Endodermal cell (in vitro differentiated cells): ENCODE measurements at regions not wholly inside any gene's neighbourhood (a gene's known extent, or its start where the extent isn't known, plus 50 kb on each side); places are given as distances from the start of the nearest gene placed in this dataset.

Source experiments
- DNase-seq: peaks from one replicate; pipeline ENCODE4 v3.0.0-alpha.2; 2017
- H3K27ac ChIP-seq: 2 replicates; pipeline ENCODE4 v1.5.1; 2013; ENCODE audit warnings: mild to moderate bottlenecking, low read depth, low read length, moderate library complexity
- H3K27me3 ChIP-seq: 2 replicates; pipeline ENCODE4 v1.6.1; 2013; ENCODE audit warnings: mild to moderate bottlenecking, low read length, moderate library complexity; ENCODE audit not compliant: insufficient read depth, control insufficient read depth, poor library complexity, severe bottlenecking
- H3K36me3 ChIP-seq: 2 replicates; pipeline ENCODE4 v1.7.0; 2013; ENCODE audit warnings: mild to moderate bottlenecking, low read length, moderate library complexity; ENCODE audit not compliant: control insufficient read depth, insufficient read depth
- H3K4me1 ChIP-seq: one replicate; pipeline ENCODE4 v1.7.0; 2013; ENCODE audit warnings: low read length; ENCODE audit not compliant: control insufficient read depth, insufficient read depth
- H3K4me3 ChIP-seq: 2 replicates; pipeline ENCODE4 v1.5.1; 2013; ENCODE audit warnings: mild to moderate bottlenecking, low read length, moderate library complexity
- H3K9ac ChIP-seq: 2 replicates; pipeline ENCODE4 v1.6.1; 2013; ENCODE audit warnings: mild to moderate bottlenecking, low read length, moderate library complexity; ENCODE audit not compliant: poor library complexity, severe bottlenecking; ENCODE audit errors: extremely low read depth
- H3K9me3 ChIP-seq: 2 replicates; pipeline ENCODE4 v1.6.1; 2013; ENCODE audit warnings: mild to moderate bottlenecking, low read length, moderate library complexity; ENCODE audit not compliant: control insufficient read depth
- H3K27ac Mint-ChIP-seq: 2 replicates; pipeline ENCODE4 v1.8.0; 2020; ENCODE audit warnings: mixed read lengths
- H3K27me3 Mint-ChIP-seq: 2 replicates; pipeline ENCODE4 v1.8.0; 2021; ENCODE audit warnings: mild to moderate bottlenecking, mixed read lengths; ENCODE audit not compliant: insufficient read depth
- H3K36me3 Mint-ChIP-seq: 2 replicates; pipeline ENCODE4 v1.8.0; 2020; ENCODE audit warnings: low read depth, mixed read lengths
- H3K4me1 Mint-ChIP-seq: 2 replicates; pipeline ENCODE4 v1.8.0; 2020; ENCODE audit warnings: mixed read lengths
- H3K4me3 Mint-ChIP-seq: 2 replicates; pipeline ENCODE4 v1.8.0; 2020; ENCODE audit warnings: mild to moderate bottlenecking, moderate library complexity, mixed read lengths
- H3K9me3 Mint-ChIP-seq: 2 replicates; pipeline ENCODE4 v1.8.0; 2020; ENCODE audit warnings: mild to moderate bottlenecking, mixed read lengths
- WGBS, 2 experiments: methylation state at CpG; one replicate each; pipeline versions ENCODE4 v1.1.5 to v1.1.7; 2013; ENCODE audit warnings: missing lambda C conversion rate in 2 of 2, mixed read lengths in 1 of 2; ENCODE audit not compliant: insufficient coverage in 1 of 2, insufficient read length in 1 of 2; 5-methylcytosine and 5-hydroxymethylcytosine counted together
- TF ChIP-seq, protein P1 (sequence below): fragments of 200-600 bp; sonication (generic); conservative IDR thresholded peaks from 2 replicates; pipeline ENCODE4 v1.5.0; 2021; ENCODE audit warnings: antibody characterized with exemption, mild to moderate bottlenecking

DNA sequence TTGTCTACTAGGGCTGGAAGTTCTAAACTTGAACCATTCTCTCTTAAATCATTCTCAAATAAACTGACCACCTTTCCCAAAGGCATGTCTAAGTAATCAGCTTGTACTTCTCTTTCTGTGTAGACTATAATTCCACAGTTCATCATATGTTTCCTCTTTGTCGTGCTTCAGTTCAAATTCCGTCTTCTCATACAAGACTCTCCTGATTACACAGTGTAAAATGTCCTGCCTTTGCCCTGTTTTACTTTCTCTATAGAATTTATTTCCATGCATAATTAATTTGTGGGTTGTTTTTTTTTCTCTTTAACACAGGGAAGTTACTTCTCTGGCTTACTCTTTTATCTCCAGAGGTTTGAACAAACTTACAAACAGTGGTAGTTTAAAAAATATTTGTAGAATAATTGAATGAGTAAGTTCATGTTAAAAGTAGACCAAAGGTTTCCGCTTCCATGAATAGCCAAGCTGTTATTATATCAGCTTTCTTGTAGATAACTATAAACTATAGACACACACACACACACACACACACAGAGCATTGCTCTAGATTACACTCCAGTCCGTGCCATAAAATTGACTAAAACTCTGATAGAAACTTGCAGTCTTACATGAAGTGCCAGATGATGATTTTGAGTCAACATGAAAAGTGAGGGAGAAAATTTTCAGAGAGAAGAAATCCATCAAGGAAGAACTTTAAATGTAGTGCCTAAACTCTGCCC, 119.0 kb downstream of the SUCNR1 start:
- Mint-ChIP-seq H3K9me3 (no peaks in the 10 kb centered on the region), H3K4me1 (no peaks in the 10 kb centered on the region), H3K27ac (no peak overlapping the region), H3K4me3 (no peak overlapping the region), H3K27me3 (peaks cover 13% of the 10 kb centered on the region), H3K36me3 (no peaks in the 10 kb centered on the region)
- no peaks in the 10 kb centered on the region for H3K9me3 ChIP-seq
- no peak for DNase-seq
- TF ChIP-seq, protein P1, sequence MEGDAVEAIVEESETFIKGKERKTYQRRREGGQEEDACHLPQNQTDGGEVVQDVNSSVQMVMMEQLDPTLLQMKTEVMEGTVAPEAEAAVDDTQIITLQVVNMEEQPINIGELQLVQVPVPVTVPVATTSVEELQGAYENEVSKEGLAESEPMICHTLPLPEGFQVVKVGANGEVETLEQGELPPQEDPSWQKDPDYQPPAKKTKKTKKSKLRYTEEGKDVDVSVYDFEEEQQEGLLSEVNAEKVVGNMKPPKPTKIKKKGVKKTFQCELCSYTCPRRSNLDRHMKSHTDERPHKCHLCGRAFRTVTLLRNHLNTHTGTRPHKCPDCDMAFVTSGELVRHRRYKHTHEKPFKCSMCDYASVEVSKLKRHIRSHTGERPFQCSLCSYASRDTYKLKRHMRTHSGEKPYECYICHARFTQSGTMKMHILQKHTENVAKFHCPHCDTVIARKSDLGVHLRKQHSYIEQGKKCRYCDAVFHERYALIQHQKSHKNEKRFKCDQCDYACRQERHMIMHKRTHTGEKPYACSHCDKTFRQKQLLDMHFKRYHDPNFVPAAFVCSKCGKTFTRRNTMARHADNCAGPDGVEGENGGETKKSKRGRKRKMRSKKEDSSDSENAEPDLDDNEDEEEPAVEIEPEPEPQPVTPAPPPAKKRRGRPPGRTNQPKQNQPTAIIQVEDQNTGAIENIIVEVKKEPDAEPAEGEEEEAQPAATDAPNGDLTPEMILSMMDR: no peak
- peaks cover 36% of the 10 kb centered on the region for H3K27me3 ChIP-seq
- H3K9ac ChIP-seq: no peak overlapping the region
- H3K4me1 ChIP-seq: no peaks in the 10 kb centered on the region
- H3K4me3 ChIP-seq: no peak overlapping the region
- H3K36me3 ChIP-seq: no peaks in the 10 kb centered on the region
- no peak overlapping the region for H3K27ac ChIP-seq
- 88 to 96% methylated on average over 3 to 4 of the region's 4 CpGs for WGBS, 2 experiments

DNA sequence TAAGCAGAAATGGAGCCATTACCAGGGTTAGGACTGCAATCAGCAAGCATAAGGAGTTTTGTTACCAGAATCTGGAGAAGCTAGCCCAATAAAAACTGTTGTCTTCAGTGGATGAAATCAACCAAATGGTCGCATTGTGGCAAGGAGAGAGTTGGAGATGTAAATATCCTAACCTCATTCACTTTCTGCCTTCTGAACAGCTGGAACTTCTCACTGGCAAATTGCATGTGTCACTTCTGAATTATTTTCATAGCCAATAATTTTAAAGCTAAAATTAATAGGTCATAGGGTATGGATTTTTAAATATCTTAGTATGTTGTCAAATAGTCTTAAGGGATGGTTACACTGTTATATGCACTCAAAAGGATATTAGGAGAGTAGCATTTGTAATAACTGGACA, 121.6 kb downstream of the SUCNR1 start:
- Histone ChIP-seq H3K9me3 (no peaks in the 10 kb centered on the region), H3K4me3 (no peak overlapping the region), H3K9ac (no peak overlapping the region), H3K27me3 (peaks cover 11% of the 10 kb centered on the region), H3K27ac (no peak overlapping the region), H3K4me1 (peaks cover 4% of the 10 kb centered on the region), H3K36me3 (no peaks in the 10 kb centered on the region)
- WGBS, 2 experiments: 94% methylated on average over 1 of the region's 1 CpG; no CpG with 5 or more reads in 1 of the 2 experiments
- no peak for DNase-seq
- TF ChIP-seq, protein P1: no peak
- Mint-ChIP-seq H3K27me3 (peaks cover 3% of the 10 kb centered on the region), H3K4me1 (peaks cover 2% of the 10 kb centered on the region), H3K27ac (no peak overlapping the region), H3K36me3 (no peaks in the 10 kb centered on the region), H3K4me3 (no peak overlapping the region), H3K9me3 (no peaks in the 10 kb centered on the region)

- H3K9me3 Mint-ChIP-seq: no peaks in the 10 kb centered on the region
- TF ChIP-seq, protein P1: no peak
- Histone ChIP-seq H3K9ac (no peak overlapping the region), H3K9me3 (no peaks in the 10 kb centered on the region), H3K36me3 (no peaks in the 10 kb centered on the region), H3K4me1 (peaks cover 4% of the 10 kb centered on the region), H3K27ac (no peak overlapping the region), H3K4me3 (no peak overlapping the region), H3K27me3 (no peaks in the 10 kb centered on the region)
- WGBS, 2 experiments: 86 to 91% methylated on average over 2 of the region's 2 CpGs
- no peak overlapping the region for H3K4me3 Mint-ChIP-seq
- no peak overlapping the region for H3K27ac Mint-ChIP-seq
- no peaks in the 10 kb centered on the region for H3K27me3 Mint-ChIP-seq
- no peak for DNase-seq
- H3K36me3 Mint-ChIP-seq: no peaks in the 10 kb centered on the region
- peaks cover 2% of the 10 kb centered on the region for H3K4me1 Mint-ChIP-seq
Measured at GRCh38 chr3:151998744-151999143, 125.3 kb downstream of the SUCNR1 start.
